ENCODE measurements at regions not wholly inside any gene's neighbourhood (a gene's known extent, or its start where the extent isn't known, plus 50 kb on each side); places are given as distances from the start of the nearest gene placed in this dataset.

GRCh38 chr5:171681677-171682076 is 103.9 kb upstream of the SMIM23 start:
- no peak for DNase-seq
- no peak for ATAC-seq (replicated peaks)

GRCh38 chr5:171682801-171683200 is 102.8 kb upstream of the SMIM23 start:
- ATAC-seq (replicated peaks) (no peak), DNase-seq (no peak)
- Mint-ChIP-seq H3K27ac (no peak overlapping the region), H3K4me1 (no peaks in the 10 kb centered on the region), H3K27me3 (peaks cover 24 to 29% of the 10 kb centered on the region in 2 donors), H3K36me3 (no peaks in the 10 kb centered on the region), H3K4me3 (no peak overlapping the region), H3K9me3 (no peaks in the 10 kb centered on the region)

More at GRCh38 chr5:171681677-171682076, 103.9 kb upstream of the SMIM23 start:
- Mint-ChIP-seq H3K4me3 (no peak overlapping the region), H3K4me1 (no peaks in the 10 kb centered on the region), H3K27me3 (peaks cover 28 to 29% of the 10 kb centered on the region in 2 donors), H3K9me3 (no peaks in the 10 kb centered on the region), H3K27ac (no peak overlapping the region), H3K36me3 (no peaks in the 10 kb centered on the region)

GRCh38 chr5:171684169-171684568 is 101.4 kb upstream of the SMIM23 start:
- ATAC-seq (replicated peaks) = no peak
- H3K27ac Mint-ChIP-seq = no peak overlapping the region
- peaks cover 24 to 29% of the 10 kb centered on the region in 2 donors for H3K27me3 Mint-ChIP-seq
- H3K36me3 Mint-ChIP-seq = no peaks in the 10 kb centered on the region
- no peak for DNase-seq
- H3K4me1 Mint-ChIP-seq = no peaks in the 10 kb centered on the region
- no peak overlapping the region for H3K4me3 Mint-ChIP-seq
- no peaks in the 10 kb centered on the region for H3K9me3 Mint-ChIP-seq

GRCh38 chr5:171688696-171689495 is 96.7 kb upstream of the SMIM23 start:
- H3K9me3 Mint-ChIP-seq = no peaks in the 10 kb centered on the region
- no peak overlapping the region for H3K4me3 Mint-ChIP-seq
- DNase-seq (no peak), ATAC-seq (replicated peaks) (no peak)
- H3K36me3 Mint-ChIP-seq = no peaks in the 10 kb centered on the region
- no peak overlapping the region for H3K27ac Mint-ChIP-seq
- no peaks in the 10 kb centered on the region for H3K4me1 Mint-ChIP-seq
- H3K27me3 Mint-ChIP-seq = no peaks in the 10 kb centered on the region

- DNase-seq (no peak), ATAC-seq (replicated peaks) (no peak)
- H3K27ac Mint-ChIP-seq = no peak overlapping the region
- no peaks in the 10 kb centered on the region for H3K9me3 Mint-ChIP-seq
- no peaks in the 10 kb centered on the region for H3K4me1 Mint-ChIP-seq
- H3K4me3 Mint-ChIP-seq = no peak overlapping the region
- no peaks in the 10 kb centered on the region for H3K27me3 Mint-ChIP-seq
- no peaks in the 10 kb centered on the region for H3K36me3 Mint-ChIP-seq
Measured at GRCh38 chr5:171689853-171690417, 95.7 kb upstream of the SMIM23 start.

GRCh38 chr5:171692107-171692506 is 93.5 kb upstream of the SMIM23 start:
- Mint-ChIP-seq H3K27ac (no peak overlapping the region), H3K27me3 (no peaks in the 10 kb centered on the region), H3K9me3 (no peaks in the 10 kb centered on the region), H3K4me1 (no peaks in the 10 kb centered on the region), H3K4me3 (no peak overlapping the region), H3K36me3 (no peaks in the 10 kb centered on the region)
- DNase-seq (no peak), ATAC-seq (replicated peaks) (no peak)

GRCh38 chr5:171692936-171693335 is 92.7 kb upstream of the SMIM23 start:
- ATAC-seq (replicated peaks) (no peak), DNase-seq (no peak)
- Mint-ChIP-seq H3K36me3 (no peaks in the 10 kb centered on the region), H3K9me3 (no peaks in the 10 kb centered on the region), H3K4me1 (no peaks in the 10 kb centered on the region), H3K27me3 (no peaks in the 10 kb centered on the region), H3K27ac (no peak overlapping the region), H3K4me3 (no peak overlapping the region)

- ATAC-seq (replicated peaks) (no peak), DNase-seq (no peak)
- no peaks in the 10 kb centered on the region for H3K4me1 Mint-ChIP-seq
- no peak overlapping the region for H3K27ac Mint-ChIP-seq
- no peaks in the 10 kb centered on the region for H3K27me3 Mint-ChIP-seq
- H3K4me3 Mint-ChIP-seq = no peak overlapping the region
- H3K36me3 Mint-ChIP-seq = no peaks in the 10 kb centered on the region
- no peaks in the 10 kb centered on the region for H3K9me3 Mint-ChIP-seq
Measured at GRCh38 chr5:171693412-171693811, 92.2 kb upstream of the SMIM23 start.

GRCh38 chr5:171695804-171696203 is 89.8 kb upstream of the SMIM23 start:
- no peak for ATAC-seq (replicated peaks)
- Mint-ChIP-seq H3K4me3 (no peak overlapping the region), H3K4me1 (no peaks in the 10 kb centered on the region), H3K27ac (no peak overlapping the region), H3K27me3 (no peaks in the 10 kb centered on the region), H3K36me3 (no peaks in the 10 kb centered on the region), H3K9me3 (no peaks in the 10 kb centered on the region)
- DNase-seq = no peak

GRCh38 chr5:171697221-171698102 is 88.2 kb upstream of the SMIM23 start:
- Mint-ChIP-seq H3K9me3 (no peaks in the 10 kb centered on the region), H3K27me3 (no peaks in the 10 kb centered on the region), H3K36me3 (no peaks in the 10 kb centered on the region), H3K4me3 (no peak overlapping the region), H3K4me1 (no peaks in the 10 kb centered on the region), H3K27ac (no peak overlapping the region)
- ATAC-seq (replicated peaks) (no peak), DNase-seq (no peak)

GRCh38 chr5:171700318-171700912 is 85.2 kb upstream of the SMIM23 start:
- no peaks in the 10 kb centered on the region for H3K4me1 Mint-ChIP-seq
- no peak for DNase-seq
- H3K27me3 Mint-ChIP-seq = peaks cover 0 to 1% of the 10 kb centered on the region in 2 donors
- no peaks in the 10 kb centered on the region for H3K9me3 Mint-ChIP-seq
- H3K4me3 Mint-ChIP-seq = no peak overlapping the region
- H3K27ac Mint-ChIP-seq = no peak overlapping the region
- no peaks in the 10 kb centered on the region for H3K36me3 Mint-ChIP-seq
- ATAC-seq (replicated peaks) = no peak

GRCh38 chr5:171701100-171701541 is 84.5 kb upstream of the SMIM23 start:
- Mint-ChIP-seq H3K27ac (no peak overlapping the region), H3K36me3 (no peaks in the 10 kb centered on the region), H3K4me3 (no peak overlapping the region), H3K9me3 (no peaks in the 10 kb centered on the region), H3K4me1 (no peaks in the 10 kb centered on the region), H3K27me3 (peaks cover 0 to 5% of the 10 kb centered on the region in 2 donors)
- ATAC-seq (replicated peaks) (no peak), DNase-seq (no peak)

- H3K4me1 Mint-ChIP-seq = no peaks in the 10 kb centered on the region
- no peak overlapping the region for H3K27ac Mint-ChIP-seq
Measured at GRCh38 chr5:171702135-171702770, 83.4 kb upstream of the SMIM23 start.

GRCh38 chr5:171703146-171703545 is 82.5 kb upstream of the SMIM23 start:
- H3K27ac Mint-ChIP-seq = no peak overlapping the region
- peaks cover 0 to 5% of the 10 kb centered on the region in 2 donors for H3K27me3 Mint-ChIP-seq
- H3K4me1 Mint-ChIP-seq = no peaks in the 10 kb centered on the region
- no peaks in the 10 kb centered on the region for H3K36me3 Mint-ChIP-seq
- no peak for ATAC-seq (replicated peaks)
- no peak overlapping the region for H3K4me3 Mint-ChIP-seq
- DNase-seq = no peak
- no peaks in the 10 kb centered on the region for H3K9me3 Mint-ChIP-seq

More at GRCh38 chr5:171702135-171702770, 83.4 kb upstream of the SMIM23 start:
- Mint-ChIP-seq H3K9me3 (no peaks in the 10 kb centered on the region), H3K4me3 (no peak overlapping the region), H3K27me3 (peaks cover 0 to 5% of the 10 kb centered on the region in 2 donors), H3K36me3 (no peaks in the 10 kb centered on the region)
- ATAC-seq (replicated peaks) (no peak), DNase-seq (no peak)

Measured in stimulated activated naive B cell treated with anti-CD40 and anti-IgM and Interleukin-4, amounts not matched to agents 10 μg/mL and 1 μg/mL and 100 μg/mL, for 72 hours (primary cell).